ENCODE measurements at regions not wholly inside any gene's neighbourhood (a gene's known extent, or its start where the extent isn't known, plus 50 kb on each side); places are given as distances from the start of the nearest gene placed in this dataset.
"Not testable (repeated sequence)": the region's sequence is repeated elsewhere in the genome, so short reads cannot be mapped to it uniquely, and the experiment has no call there.

DNA sequence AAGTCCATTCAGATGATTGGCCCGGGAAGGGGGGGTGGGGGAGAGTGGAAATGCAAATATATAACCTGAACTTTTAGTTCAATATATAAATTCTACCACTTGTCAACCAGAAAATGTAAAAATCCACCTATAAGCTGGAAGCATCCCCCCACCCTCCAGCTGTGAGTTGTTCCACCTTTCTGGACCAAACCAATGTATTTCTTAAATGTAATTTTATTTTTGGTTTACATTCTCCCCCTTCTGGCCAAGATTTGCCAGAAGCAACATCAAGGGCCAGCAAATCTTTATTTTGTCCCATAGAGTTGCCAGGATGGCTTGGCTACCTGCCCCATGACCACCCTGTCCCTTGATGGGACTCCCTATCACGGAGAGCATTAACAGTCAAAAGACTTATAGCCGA lies 545.7 kb downstream of the TBL1XR1 start:
- no peak for DNase-seq (ENCODE audit: low read depth in 2 of 3, low spot score in 2 of 3)

DNA sequence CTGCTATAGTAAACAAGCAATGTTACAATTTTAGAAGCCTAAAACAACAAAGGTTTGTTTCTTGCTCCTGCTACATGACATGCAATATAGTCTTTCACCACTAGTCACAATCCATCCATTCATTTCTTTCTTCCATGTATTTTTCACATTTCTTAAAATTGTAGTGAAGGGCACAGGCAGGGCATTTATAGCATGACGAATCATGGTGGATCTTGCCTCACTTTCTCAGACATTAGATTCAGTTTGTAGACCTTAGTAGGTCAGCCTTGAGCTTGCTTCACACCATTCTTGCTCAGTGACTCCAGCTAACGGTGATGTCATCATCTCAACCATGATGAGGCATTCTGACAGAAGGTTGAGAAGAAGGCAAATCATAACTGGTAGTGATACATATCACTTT lies 546.8 kb downstream of the TBL1XR1 start:
- DNase-seq (ENCODE audit: low read depth in 2 of 3, low spot score in 2 of 3), result no peak

DNA sequence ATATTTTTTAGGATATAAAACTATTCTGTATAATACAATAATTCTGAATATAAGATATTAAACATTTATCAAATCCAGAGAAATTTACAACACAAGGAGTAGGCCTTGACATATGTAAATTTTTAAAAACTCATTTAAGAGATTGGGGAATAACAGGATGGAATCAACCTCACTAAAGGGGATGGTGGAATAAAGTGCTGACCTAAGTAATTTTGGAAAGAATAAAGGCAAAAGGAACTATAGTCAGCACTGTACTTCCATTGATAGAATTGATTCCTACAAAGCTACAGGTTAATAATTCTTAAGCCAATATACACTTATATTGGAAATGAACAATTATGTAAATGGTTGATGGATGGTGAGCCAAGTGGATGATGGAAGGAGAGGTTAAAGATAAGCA lies 549.3 kb downstream of the TBL1XR1 start:
- no peak for DNase-seq (ENCODE audit: low read depth in 2 of 3, low spot score in 2 of 3)

DNA sequence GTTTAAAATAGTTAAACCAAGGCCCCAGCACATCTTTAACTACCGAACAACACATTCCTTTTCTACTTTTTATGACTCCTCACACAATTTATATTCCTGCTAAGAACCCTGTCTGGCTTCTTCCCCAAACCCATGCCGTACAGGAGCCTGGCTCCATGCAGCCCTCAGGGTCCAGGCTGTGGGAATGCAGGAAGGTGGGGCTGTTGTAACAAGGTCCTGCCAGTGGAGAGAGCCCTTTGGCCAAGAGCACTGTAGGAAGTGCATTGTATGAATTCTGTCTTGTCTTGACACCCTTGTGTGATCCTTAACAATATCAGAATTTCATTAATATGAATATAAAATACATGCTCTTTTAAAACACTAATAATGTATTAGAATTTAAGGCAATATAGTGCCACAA lies 563.8 kb downstream of the TBL1XR1 start:
- DNase-seq (ENCODE audit: low read depth in 2 of 3, low spot score in 2 of 3), result no peak

DNA sequence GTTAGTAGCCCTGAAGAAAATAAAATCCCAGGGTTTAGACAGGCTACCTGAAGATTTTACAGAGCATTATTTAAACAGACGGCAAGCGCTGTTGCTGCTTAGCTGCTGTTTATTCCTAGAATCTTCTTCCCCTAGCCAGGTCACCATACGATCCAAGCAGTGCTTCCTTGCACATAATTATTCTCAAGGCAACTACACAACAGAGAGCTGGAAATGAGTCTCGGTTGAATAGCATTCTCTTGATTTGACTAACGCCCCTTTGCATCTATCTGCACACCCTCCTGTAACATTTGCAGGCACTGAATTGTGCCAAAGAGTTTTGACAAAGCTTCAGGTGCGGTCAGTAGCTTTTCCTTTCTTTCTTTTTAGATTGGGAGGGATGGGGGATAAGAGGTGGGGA lies 564.4 kb downstream of the TBL1XR1 start:
- no peak for DNase-seq (ENCODE audit: low read depth in 2 of 3, low spot score in 2 of 3)

DNA sequence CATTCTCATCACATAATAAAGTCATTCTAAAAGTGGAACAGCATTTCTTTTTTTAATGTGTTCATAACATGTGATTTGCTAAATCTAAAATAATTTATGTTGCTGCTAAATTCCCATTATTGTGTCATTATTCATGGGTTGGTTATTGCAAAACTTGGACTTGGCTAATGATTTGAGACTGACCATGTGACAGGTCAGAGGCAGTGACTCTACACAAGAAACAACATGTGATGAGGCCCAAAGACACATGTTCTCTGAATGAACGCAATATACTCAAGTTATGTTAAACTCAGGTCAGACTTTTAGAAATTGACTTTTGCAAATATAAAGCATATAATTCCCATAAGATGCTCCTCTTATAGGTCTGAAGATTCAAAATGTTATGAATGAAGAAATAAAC lies 566.1 kb downstream of the TBL1XR1 start:
- DNase-seq (ENCODE audit: low read depth in 2 of 3, low spot score in 2 of 3), result no peak

DNA sequence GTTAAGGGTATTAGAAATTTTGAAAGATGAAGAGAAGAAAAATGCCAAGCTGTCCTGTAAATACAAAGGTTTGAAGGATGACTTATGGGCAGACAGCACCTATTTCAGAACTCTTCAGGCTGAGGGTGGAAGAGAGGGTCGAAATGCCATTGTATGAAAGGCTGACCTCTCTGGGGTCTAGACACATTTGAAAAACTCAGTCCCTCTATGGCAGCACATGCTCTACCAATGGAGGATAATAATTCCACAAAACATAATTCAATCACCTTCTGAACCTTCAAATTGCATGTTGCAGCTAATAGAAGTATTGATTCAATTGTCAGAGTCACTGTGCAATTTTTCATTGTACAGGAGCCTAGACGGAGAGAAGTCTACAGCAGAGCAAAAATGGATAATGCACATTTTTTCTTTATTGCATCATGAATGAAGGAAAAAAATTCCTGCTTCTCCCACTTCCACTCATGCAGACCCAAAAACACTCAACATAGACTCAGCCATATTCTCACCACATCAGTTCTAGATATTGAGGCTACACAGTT lies 569.1 kb downstream of the TBL1XR1 start:
- DNase-seq (ENCODE audit: low read depth in 2 of 3, low spot score in 2 of 3), result no peak

DNA sequence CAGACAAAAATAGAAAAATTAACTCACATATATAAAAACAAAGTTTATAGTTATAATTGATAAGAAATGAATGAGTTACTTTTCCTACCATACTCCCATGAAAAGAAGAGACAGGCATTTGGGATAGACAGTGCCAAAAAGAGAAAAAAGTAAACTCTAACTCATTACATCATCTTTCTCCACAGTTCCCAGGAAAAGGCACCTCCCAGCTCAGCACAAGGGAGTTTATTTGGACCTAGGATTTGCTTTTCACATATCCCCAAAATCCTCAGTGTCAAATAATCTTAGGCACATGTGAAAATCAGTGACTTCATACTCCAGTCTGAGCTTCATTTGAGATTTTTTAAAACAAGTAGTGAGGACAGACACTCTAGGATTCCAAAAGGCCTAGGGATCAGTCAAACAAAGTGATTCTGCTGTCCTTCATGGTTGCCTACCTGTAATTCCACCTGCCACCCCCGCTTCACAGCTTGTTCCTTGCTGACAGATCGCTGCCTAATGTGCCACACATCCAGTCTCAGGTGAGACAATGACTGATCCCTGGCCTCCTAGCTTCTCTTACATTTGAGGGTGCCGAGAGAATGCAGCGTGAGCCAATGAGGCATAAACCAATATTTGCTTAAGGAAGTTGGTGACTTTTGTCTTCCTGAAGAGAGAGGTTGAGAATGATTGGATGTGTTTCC lies 573.7 kb downstream of the TBL1XR1 start:
- no peak for DNase-seq (ENCODE audit: low read depth in 2 of 3, low spot score in 2 of 3)

DNA sequence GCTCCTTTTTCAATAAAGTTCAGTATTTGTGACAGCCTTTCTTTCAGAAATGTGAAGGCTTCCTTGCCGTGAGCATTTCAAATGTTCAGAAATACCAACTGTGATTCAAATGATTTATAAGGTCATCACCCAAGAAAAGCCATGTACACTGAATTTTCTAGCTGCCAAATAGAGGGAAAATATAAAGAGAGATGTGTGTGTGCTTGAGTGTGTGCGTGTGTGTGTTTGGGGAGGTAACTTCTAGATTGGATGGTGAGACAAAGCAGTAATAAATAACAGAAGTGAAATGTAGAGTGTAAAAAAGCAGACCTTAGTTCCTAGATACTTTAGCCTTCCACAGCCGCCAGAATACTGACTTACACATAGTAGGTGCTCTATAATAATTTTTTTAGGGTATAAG lies 577.4 kb downstream of the TBL1XR1 start:
- no peak for DNase-seq (ENCODE audit: low read depth in 2 of 3, low spot score in 2 of 3)

DNA sequence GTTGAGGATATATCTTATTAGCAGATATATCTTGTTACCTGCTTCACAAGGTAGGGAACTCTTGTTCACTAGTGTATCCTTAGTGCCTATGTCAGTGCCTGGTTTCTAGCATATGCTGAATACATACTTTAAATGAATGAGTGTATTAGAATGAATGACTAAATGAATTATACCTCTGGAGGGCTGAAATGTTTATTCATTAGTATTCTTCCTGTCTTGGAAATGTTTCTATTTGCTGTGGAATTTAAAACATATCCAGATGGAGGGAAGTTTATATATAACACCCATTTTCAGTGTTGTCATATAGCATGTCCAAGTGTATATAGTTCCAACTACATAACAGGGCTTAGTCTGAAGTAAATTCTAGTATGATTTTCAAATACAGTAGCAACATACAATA lies 581.5 kb downstream of the TBL1XR1 start:
- no peak for DNase-seq (ENCODE audit: low read depth in 2 of 3, low spot score in 2 of 3)

DNA sequence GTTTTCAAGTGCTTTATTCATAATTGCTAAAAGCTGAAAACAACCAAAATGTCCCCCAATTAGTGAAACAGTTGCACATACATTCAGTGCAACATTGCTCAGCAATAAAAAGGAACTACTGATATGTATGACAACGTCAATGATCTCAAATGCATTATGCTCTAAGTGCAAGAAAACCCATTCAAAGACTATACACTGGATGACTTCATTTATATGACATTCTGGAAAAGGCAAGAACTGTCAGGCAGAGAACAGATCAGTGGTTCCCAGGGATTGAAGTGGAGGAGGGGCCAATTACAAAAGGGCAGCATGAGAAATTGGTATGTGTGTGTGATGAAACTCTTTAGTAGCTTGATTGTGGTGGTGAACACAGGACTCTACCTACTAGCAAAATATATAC lies 585.6 kb downstream of the TBL1XR1 start:
- DNase-seq (ENCODE audit: low read depth in 2 of 3, low spot score in 2 of 3), result no peak

DNA sequence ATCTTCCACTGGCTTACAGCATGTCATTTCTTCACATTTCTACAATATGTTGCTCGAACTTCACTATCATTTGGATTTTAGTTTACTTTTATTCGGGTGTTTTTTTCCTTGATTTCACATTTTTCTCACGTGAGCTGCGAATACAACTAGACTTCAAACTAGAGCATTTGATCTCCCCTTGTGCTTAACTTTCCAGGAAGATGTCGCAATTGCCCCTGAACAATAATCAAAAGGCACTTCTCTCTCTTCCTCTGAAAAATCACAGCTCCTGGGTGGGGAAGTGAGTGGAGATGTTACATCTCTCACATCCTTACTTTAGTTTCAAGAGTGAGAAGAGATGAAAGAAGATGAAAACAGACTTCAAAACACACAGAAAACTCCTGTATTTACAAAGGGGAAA lies 587.9 kb downstream of the TBL1XR1 start:
- DNase-seq (ENCODE audit: low read depth in 2 of 3, low spot score in 2 of 3), result no peak

DNA sequence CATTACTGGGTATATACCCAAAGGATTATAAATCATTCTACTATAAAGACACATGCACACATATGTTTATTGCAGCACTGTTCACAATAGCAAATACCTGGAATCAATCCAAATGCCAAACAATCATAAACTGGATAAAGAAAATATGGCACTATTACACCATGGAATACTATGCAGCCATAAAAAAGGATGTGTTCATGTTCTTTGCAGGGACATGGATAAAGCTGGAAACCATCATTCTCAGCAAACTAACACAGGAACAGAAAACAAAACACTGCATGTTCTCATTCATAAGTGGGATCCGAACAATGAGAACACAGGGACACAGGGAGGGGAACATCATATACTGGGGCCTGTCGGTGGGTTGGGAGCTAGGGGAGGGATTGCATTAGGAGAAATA lies 591.7 kb downstream of the TBL1XR1 start:
- not testable (repeated sequence) for DNase-seq (ENCODE audit: low read depth in 2 of 3, low spot score in 2 of 3)

DNA sequence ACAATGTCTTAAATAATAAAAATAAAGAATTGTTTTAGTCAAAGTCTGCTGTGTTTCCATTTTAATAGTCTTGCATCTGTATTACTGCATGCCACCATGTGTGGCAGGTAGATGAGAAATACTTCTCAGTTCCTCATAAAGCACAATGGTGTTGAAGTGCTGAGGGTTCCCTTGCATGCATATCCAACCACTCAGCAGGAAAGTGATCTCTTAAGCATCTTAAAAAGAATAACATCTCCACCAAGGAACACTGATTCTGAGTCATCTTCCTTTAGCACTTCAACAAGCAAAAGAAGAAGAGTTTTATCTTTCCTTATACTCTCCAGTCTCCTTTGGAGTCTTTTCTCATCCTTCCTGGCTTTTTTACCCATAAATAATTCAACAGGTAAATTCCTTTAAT lies 602.0 kb downstream of the TBL1XR1 start:
- DNase-seq (ENCODE audit: low read depth in 2 of 3, low spot score in 2 of 3), result no peak

DNA sequence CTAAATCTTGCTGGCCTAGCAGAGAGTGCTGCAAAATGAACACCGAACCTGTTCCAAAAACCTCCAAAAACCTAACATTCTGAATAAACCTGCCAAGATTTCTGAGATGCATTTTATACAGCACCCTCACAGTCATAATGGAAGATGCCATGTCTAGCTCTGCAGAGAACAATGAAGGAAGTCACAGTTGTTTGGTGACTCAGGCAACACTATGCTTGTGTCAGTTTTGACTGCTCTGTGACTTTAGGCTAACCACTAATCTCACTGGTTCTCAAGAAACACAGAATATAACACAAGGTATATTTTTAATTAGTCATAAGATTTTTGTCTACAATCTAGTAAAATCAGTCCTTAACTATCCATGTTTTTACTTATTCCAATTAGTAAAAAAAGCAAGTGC lies 606.6 kb downstream of the TBL1XR1 start:
- DNase-seq (ENCODE audit: low read depth in 2 of 3, low spot score in 2 of 3), result no peak

DNA sequence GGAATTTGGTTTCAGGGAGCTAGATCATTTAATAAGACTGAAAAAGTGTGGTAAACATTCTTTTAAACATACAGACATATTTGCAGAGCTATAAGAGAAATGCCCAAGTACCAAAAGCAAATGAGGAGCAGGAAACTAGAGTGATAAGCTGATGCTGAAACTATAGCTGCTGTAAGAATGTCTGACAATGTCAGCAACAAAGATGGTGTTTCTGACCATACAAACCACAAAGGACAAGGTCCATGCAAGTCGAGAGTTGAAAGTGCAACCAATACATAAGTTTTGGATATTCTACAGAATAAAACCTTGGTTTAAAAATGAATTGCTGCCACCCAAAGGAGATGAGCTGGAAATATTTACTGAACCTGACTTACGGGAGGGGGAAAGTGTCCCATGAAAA lies 610.2 kb downstream of the TBL1XR1 start:
- DNase-seq (ENCODE audit: low read depth in 2 of 3, low spot score in 2 of 3), result no peak

DNA sequence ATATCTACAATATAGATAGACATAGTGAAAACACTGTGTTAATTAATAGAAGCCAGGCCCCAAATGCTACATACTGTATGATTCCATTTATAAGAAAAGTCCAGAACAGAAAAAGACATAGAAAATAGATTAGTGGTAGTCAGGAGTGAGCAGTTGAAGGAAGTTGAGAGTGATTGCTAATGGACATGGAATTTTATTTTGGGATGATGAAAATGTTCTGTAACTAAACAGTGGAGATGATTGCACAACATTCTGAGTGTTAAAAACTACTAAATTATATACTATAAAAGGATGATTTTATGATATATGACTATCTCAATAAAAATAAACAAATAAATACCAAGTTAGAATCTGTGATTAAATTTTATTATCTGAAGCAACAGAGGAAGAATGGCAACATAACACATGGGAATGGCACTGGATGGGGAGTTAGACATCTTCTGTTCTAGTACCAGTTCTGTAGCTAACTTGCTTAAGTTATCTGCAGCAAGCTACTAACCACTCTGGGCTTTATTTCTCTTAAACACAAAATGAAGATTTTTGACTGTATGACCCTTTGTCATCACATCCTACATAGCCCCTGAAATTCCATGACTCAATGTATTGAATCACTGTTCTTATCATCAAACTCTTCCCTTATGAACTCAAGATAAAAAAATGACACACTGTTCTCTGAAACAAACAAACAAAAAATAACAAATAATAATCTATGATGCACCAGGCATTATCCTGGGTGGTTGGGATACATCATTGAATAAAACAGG lies 612.7 kb downstream of the TBL1XR1 start:
- DNase-seq (ENCODE audit: low read depth in 2 of 3, low spot score in 2 of 3), result no peak

DNA sequence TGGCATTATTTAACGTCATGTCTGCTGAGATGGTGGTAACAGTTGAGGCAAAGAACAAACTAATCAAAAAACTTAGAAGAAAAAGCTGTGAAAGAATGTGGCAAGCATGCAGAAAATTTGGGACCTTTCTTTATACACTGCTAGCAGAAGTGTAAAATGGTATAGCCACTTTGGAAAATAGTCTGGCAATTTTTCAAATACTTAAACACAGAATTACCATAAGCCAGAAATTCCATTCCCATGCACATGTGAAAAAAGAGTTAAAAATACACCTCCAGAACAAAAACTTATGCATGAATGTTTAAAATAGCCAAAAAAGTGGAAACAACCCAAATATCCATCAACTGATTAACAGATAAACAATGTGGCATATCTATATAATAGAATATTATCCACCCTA lies 613.3 kb downstream of the TBL1XR1 start:
- no peak for DNase-seq (ENCODE audit: low read depth in 2 of 3, low spot score in 2 of 3)

DNA sequence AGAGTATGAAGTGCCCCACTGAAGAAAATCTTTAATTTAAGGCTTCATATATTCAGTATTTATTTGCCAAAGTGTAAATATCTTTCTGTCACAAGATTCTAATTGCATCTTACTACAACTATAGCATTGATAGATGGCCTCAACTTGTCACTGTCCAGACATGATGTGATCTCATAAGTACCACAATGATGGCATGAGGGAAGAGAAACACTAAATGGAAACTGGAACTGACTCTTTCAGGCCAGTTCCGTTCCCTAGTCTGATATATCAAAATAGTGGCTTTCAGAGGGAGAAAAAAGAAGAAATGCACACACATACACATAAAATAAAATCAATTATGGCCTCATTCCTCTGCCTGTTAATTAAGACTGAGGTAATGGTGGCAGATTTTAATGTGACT lies 615.7 kb downstream of the TBL1XR1 start:
- no peak for DNase-seq (ENCODE audit: low read depth in 2 of 3, low spot score in 2 of 3)

DNA sequence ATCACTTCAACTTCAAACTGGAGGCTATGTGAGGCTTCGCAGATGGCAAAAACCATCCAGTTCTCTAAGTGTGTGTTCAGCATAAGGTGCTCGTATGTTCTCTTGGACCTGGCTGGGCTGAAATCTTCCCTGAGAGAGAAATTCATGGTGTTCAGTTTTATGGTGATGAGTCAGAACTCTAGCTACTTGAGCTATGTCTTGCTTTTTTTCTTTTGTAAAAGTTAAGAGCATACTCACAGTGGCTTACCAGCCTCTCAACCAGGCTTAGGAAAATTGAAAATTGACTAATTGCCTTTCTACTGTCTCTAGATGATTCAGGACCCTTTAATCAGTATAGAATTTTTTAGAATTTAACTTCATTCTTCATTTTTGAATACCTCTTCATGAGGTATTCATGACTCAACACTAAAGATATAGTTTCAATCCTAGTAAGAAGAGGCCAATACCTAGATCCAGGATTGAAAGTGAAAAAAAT lies 617.5 kb downstream of the TBL1XR1 start:
- DNase-seq (ENCODE audit: low read depth in 2 of 3, low spot score in 2 of 3), result no peak

DNA sequence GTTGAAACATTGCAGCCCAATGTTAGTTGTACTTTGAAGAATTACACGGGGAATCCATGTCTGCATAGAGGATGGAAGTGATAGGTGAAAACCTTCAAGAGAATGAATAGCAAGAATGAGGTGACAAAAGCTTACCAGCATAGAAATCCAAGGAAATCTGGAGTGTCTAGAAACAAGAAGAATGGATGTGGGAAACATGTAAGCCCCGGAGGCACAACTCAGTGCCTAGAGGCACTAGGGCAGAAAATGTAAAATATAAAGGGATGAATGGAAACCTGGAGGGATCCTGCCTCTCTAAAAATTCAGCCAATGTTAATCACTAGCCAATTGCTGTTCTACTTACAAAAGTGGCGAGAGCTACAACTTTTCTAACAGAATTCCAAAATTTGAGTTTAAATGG lies 619.0 kb downstream of the TBL1XR1 start:
- DNase-seq (ENCODE audit: low read depth in 2 of 3, low spot score in 2 of 3), result no peak

DNA sequence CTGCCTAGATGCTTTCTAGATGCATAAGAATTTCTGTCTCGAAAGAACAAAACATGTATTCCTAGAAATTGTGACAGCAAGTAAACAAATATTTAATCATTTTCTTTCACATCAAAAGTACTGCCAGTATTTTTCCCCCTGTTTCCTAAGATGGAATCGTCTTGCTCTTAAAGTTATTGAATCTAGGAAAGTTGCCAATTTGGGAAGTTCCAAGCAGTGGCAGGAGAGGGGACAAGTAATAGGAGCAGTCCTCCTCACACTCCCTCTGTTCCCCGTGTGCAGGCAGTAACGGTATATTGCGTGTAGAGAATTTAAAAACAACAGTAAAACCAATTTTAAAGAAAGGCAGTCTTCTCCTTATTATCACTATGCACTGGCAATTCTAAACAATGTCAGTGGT lies 619.8 kb downstream of the TBL1XR1 start:
- DNase-seq (ENCODE audit: low read depth in 2 of 3, low spot score in 2 of 3), result no peak

Data from hematopoietic multipotent progenitor cell (in vitro differentiated cells).